HUES64 (cell line): ENCODE measurements at regions not wholly inside any gene's neighbourhood (a gene's known extent, or its start where the extent isn't known, plus 50 kb on each side); places are given as distances from the start of the nearest gene placed in this dataset.
"Not testable (repeated sequence)": the region's sequence is repeated elsewhere in the genome, so short reads cannot be mapped to it uniquely, and the experiment has no call there.

Experiments used
- H3K27ac ChIP-seq: 2 replicates; pipeline ENCODE4 v1.7.0; 2013; ENCODE audit warnings: low read depth, low read length, inconsistent platforms
- H3K27me3 ChIP-seq: 2 replicates; pipeline ENCODE4 v1.6.1; 2013; ENCODE audit warnings: mild to moderate bottlenecking, low read length; ENCODE audit not compliant: insufficient read depth
- H3K36me3 ChIP-seq: 2 replicates; pipeline ENCODE4 v1.6.1; 2013; ENCODE audit warnings: mild to moderate bottlenecking, low read length; ENCODE audit not compliant: insufficient read depth
- H3K4me1 ChIP-seq: 2 replicates; pipeline ENCODE4 v1.6.1; 2013; ENCODE audit warnings: mild to moderate bottlenecking, low read length, moderate library complexity; ENCODE audit not compliant: insufficient read depth
- H3K4me3 ChIP-seq: 2 replicates; pipeline ENCODE4 v1.5.1; 2013; ENCODE audit warnings: mild to moderate bottlenecking, low read length, moderate library complexity
- H3K9ac ChIP-seq: 2 replicates; pipeline ENCODE4 v1.6.1; 2013; ENCODE audit warnings: mild to moderate bottlenecking, low read depth, low read length
- H3K9me3 ChIP-seq: 2 replicates; pipeline ENCODE4 v1.6.1; 2013; ENCODE audit warnings: low read depth, low read length; ENCODE audit not compliant: insufficient read depth
- WGBS: fragments of 150-250, 120-280 bp; methylation state at CpG from one replicate; pipeline ENCODE4 v1.1.7; 2013; ENCODE audit warnings: missing lambda C conversion rate; 5-methylcytosine and 5-hydroxymethylcytosine counted together

GRCh38 chr15:35998663-35999602, 453.0 kb upstream of the DPH6 start:
- no peak overlapping the region for H3K4me3 ChIP-seq
- WGBS = 95% methylated on average over 6 of the region's 7 CpGs
- peaks cover 17% of the 10 kb centered on the region; the same call in 1 of the 2 replicates for H3K4me1 ChIP-seq
- no peak overlapping the region for H3K27ac ChIP-seq
- H3K27me3 ChIP-seq = no peaks in the 10 kb centered on the region
- H3K9me3 ChIP-seq = no peaks in the 10 kb centered on the region
- H3K9ac ChIP-seq = no peak overlapping the region
- H3K36me3 ChIP-seq = no peaks in the 10 kb centered on the region

GRCh38 chr15:36004891-36005490, 459.0 kb upstream of the DPH6 start:
- peaks cover 8% of the 10 kb centered on the region; the same call in 1 of the 2 replicates for H3K4me1 ChIP-seq
- peaks cover 13% of the 10 kb centered on the region; the same call in 1 of the 2 replicates for H3K9me3 ChIP-seq
- H3K27me3 ChIP-seq = no peaks in the 10 kb centered on the region
- no peaks in the 10 kb centered on the region for H3K36me3 ChIP-seq
- 96% methylated on average over 2 of the region's 2 CpGs for WGBS
- H3K9ac ChIP-seq = no peak overlapping the region
- H3K27ac ChIP-seq = no peak overlapping the region
- H3K4me3 ChIP-seq = no peak overlapping the region

- Histone ChIP-seq H3K4me3 (no peak overlapping the region), H3K36me3 (no peaks in the 10 kb centered on the region), H3K27me3 (no peaks in the 10 kb centered on the region), H3K9me3 (peaks cover 13% of the 10 kb centered on the region; the same call in 1 of the 2 replicates), H3K9ac (no peak overlapping the region), H3K27ac (no peak overlapping the region), H3K4me1 (peaks cover 8% of the 10 kb centered on the region; the same call in 1 of the 2 replicates)
- WGBS = 96% methylated on average over 2 of the region's 2 CpGs
Measured at GRCh38 chr15:36005542-36005941, 459.6 kb upstream of the DPH6 start.

GRCh38 chr15:36007699-36008098, 461.7 kb upstream of the DPH6 start:
- no peaks in the 10 kb centered on the region for H3K4me1 ChIP-seq
- H3K9me3 ChIP-seq = peaks cover 13% of the 10 kb centered on the region; the same call in 1 of the 2 replicates
- WGBS = 93% methylated on average over 1 of the region's 1 CpG
- H3K27ac ChIP-seq = no peak overlapping the region
- no peaks in the 10 kb centered on the region for H3K36me3 ChIP-seq
- H3K9ac ChIP-seq = no peak overlapping the region
- no peak overlapping the region for H3K4me3 ChIP-seq
- no peaks in the 10 kb centered on the region for H3K27me3 ChIP-seq

GRCh38 chr15:36008719-36009118, 462.8 kb upstream of the DPH6 start:
- Histone ChIP-seq H3K36me3 (no peaks in the 10 kb centered on the region), H3K4me1 (no peaks in the 10 kb centered on the region), H3K4me3 (no peak overlapping the region), H3K9ac (no peak overlapping the region), H3K27ac (no peak overlapping the region), H3K27me3 (no peaks in the 10 kb centered on the region), H3K9me3 (peaks cover 13% of the 10 kb centered on the region; the same call in 1 of the 2 replicates)

- no peak overlapping the region for H3K4me3 ChIP-seq
- 79% methylated on average over 9 of the region's 9 CpGs for WGBS
Measured at GRCh38 chr15:36024031-36024688, 478.2 kb upstream of the DPH6 start.

GRCh38 chr15:36026627-36027283, 480.8 kb upstream of the DPH6 start:
- 96% methylated on average over 5 of the region's 7 CpGs for WGBS

More at GRCh38 chr15:36024031-36024688, 478.2 kb upstream of the DPH6 start:
- Histone ChIP-seq H3K9ac (no peak overlapping the region), H3K27ac (no peak overlapping the region), H3K36me3 (no peaks in the 10 kb centered on the region), H3K9me3 (no peaks in the 10 kb centered on the region), H3K4me1 (peaks cover 7% of the 10 kb centered on the region; the same call in 1 of the 2 replicates), H3K27me3 (no peaks in the 10 kb centered on the region)

GRCh38 chr15:36029606-36030210, 483.7 kb upstream of the DPH6 start:
- no peak overlapping the region for H3K27ac ChIP-seq
- H3K27me3 ChIP-seq = no peaks in the 10 kb centered on the region
- H3K36me3 ChIP-seq = no peaks in the 10 kb centered on the region
- H3K4me1 ChIP-seq = no peaks in the 10 kb centered on the region
- H3K4me3 ChIP-seq = no peak overlapping the region
- no peak overlapping the region for H3K9ac ChIP-seq
- no peaks in the 10 kb centered on the region for H3K9me3 ChIP-seq
- WGBS = 96% methylated on average over 3 of the region's 5 CpGs

More at GRCh38 chr15:36026627-36027283, 480.8 kb upstream of the DPH6 start:
- H3K36me3 ChIP-seq = no peaks in the 10 kb centered on the region
- no peaks in the 10 kb centered on the region for H3K9me3 ChIP-seq
- no peak overlapping the region for H3K4me3 ChIP-seq
- no peak overlapping the region for H3K9ac ChIP-seq
- no peak overlapping the region for H3K27ac ChIP-seq
- peaks cover 7% of the 10 kb centered on the region; the same call in 1 of the 2 replicates for H3K4me1 ChIP-seq
- no peaks in the 10 kb centered on the region for H3K27me3 ChIP-seq

- Histone ChIP-seq H3K4me3 (no peak overlapping the region), H3K27me3 (peaks cover 9% of the 10 kb centered on the region), H3K9ac (no peak overlapping the region), H3K36me3 (no peaks in the 10 kb centered on the region), H3K9me3 (no peaks in the 10 kb centered on the region), H3K4me1 (peaks cover 16% of the 10 kb centered on the region), H3K27ac (no peak overlapping the region)
- WGBS = 40% methylated on average over 5 of the region's 5 CpGs
Measured at GRCh38 chr15:36039996-36040572, 494.1 kb upstream of the DPH6 start.

GRCh38 chr15:36047018-36047716, 501.2 kb upstream of the DPH6 start:
- not testable (repeated sequence) for H3K36me3 ChIP-seq, H3K4me1 ChIP-seq, H3K27me3 ChIP-seq, H3K4me3 ChIP-seq, H3K9me3 ChIP-seq, H3K9ac ChIP-seq, H3K27ac ChIP-seq
- WGBS = 95% methylated on average over 36 of the region's 36 CpGs
